GM12892 (cell line): ENCODE measurements at regions not wholly inside any gene's neighbourhood (a gene's known extent, or its start where the extent isn't known, plus 50 kb on each side); places are given as distances from the start of the nearest gene placed in this dataset.

ENCODE experiments used
- POLR2A ChIP-seq: IDR thresholded peaks from 2 replicates; pipeline ENCODE4 v1.6.1; 2011; ENCODE audit warnings: low read depth, low read length, control low read depth
- TAF1 ChIP-seq: IDR thresholded peaks from 2 replicates; pipeline ENCODE4 v1.6.1; 2011; ENCODE audit warnings: low read depth, mild to moderate bottlenecking, control low read depth, low read length, borderline replicate concordance

GRCh38 chr15:67011617-67012005 lies 53.8 kb upstream of the SMAD3 start:
- TF ChIP-seq TAF1 = no peak
- TF ChIP-seq POLR2A = no peak
